OCI-LY1 (cell line): ENCODE measurements at regions not wholly inside any gene's neighbourhood (a gene's known extent, or its start where the extent isn't known, plus 50 kb on each side); places are given as distances from the start of the nearest gene placed in this dataset.

Experiments
- H2AFZ ChIP-seq: fragments of 200-600 bp; sonication (generic), shearing (Covaris generic); 2 replicates; pipeline ENCODE4 v1.6.0; 2014; ENCODE audit warnings: antibody characterized with exemption, mild to moderate bottlenecking, low read length
- H3F3A ChIP-seq: fragments of 200-600 bp; sonication (generic), shearing (Covaris generic); 2 replicates; pipeline ENCODE4 v1.6.0; 2014; ENCODE audit warnings: mild to moderate bottlenecking, antibody characterized with exemption, low read length, moderate library complexity; ENCODE audit not compliant: insufficient read depth
- H3K27ac ChIP-seq: fragments of 200-600 bp; sonication (generic); 2 replicates; pipeline ENCODE4 v1.5.1; 2014; ENCODE audit warnings: low read length, mixed run types, mild to moderate bottlenecking, low read depth; ENCODE audit not compliant: poor library complexity, severe bottlenecking
- H3K27me3 ChIP-seq: fragments of 200-600 bp; sonication (generic); 2 replicates; pipeline ENCODE4 v1.6.0; 2014; ENCODE audit warnings: antibody characterized with exemption, mild to moderate bottlenecking, low read length, moderate library complexity; ENCODE audit not compliant: insufficient read depth
- H3K36me3 ChIP-seq: fragments of 200-600 bp; sonication (generic); 2 replicates; pipeline ENCODE4 v1.6.1; 2014; ENCODE audit warnings: mild to moderate bottlenecking, antibody characterized with exemption, low read length, moderate library complexity, mixed read lengths; ENCODE audit not compliant: insufficient read depth
- H3K4me1 ChIP-seq: fragments of 200-600 bp; sonication (generic); 2 replicates; pipeline ENCODE4 v1.5.1; 2014; ENCODE audit warnings: mild to moderate bottlenecking, low read length, moderate library complexity; ENCODE audit not compliant: insufficient read depth, severe bottlenecking
- H3K4me2 ChIP-seq: fragments of 200-600 bp; sonication (generic), shearing (Covaris generic); 2 replicates; pipeline ENCODE4 v1.6.1; 2014; ENCODE audit warnings: low read length
- H3K4me3 ChIP-seq: fragments of 200-600 bp; sonication (generic); 2 replicates; pipeline ENCODE4 v1.5.1; 2014; ENCODE audit warnings: low read length, low read depth, mild to moderate bottlenecking, mixed read lengths; ENCODE audit not compliant: poor library complexity, severe bottlenecking
- H3K79me2 ChIP-seq: fragments of 200-600 bp; shearing (Covaris generic); 2 replicates; pipeline ENCODE4 v1.6.1; 2016; ENCODE audit warnings: mixed run types, low read length, mixed read lengths; ENCODE audit not compliant: insufficient read depth
- H3K9ac ChIP-seq: fragments of 200-600 bp; sonication (generic), shearing (Covaris generic); 2 replicates; pipeline ENCODE4 v1.6.1; 2014; ENCODE audit warnings: mild to moderate bottlenecking, low read length, mixed read lengths
- H3K9me2 ChIP-seq: fragments of 200-600 bp; sonication (generic), shearing (Covaris generic); 2 replicates; pipeline ENCODE4 v1.6.1; 2014; ENCODE audit warnings: low read depth, mild to moderate bottlenecking, low read length, mixed read lengths
- H3K9me3 ChIP-seq: fragments of 200-600 bp; shearing (Covaris generic); 2 replicates; pipeline ENCODE4 v1.6.1; 2014; ENCODE audit warnings: low read length, mixed read lengths
- H4K20me1 ChIP-seq: fragments of 200-600 bp; sonication (generic), shearing (Covaris generic); 2 replicates; pipeline ENCODE4 v1.6.0; 2016; ENCODE audit warnings: mild to moderate bottlenecking, low read length; ENCODE audit not compliant: insufficient read depth
- EZH2 ChIP-seq: fragments of 200-600 bp; sonication (generic), shearing (Covaris generic); IDR thresholded peaks from 2 replicates; pipeline ENCODE4 v1.8.0; 2017; ENCODE audit warnings: borderline replicate concordance, mixed run types, mild to moderate bottlenecking, antibody characterized with exemption, low read length, moderate library complexity, mixed read lengths
- TF ChIP-seq, protein P1 (sequence below): fragments of 200-600 bp; sonication (generic), shearing (Covaris generic); IDR thresholded peaks from 2 replicates; pipeline ENCODE4 v1.5.1; 2017; ENCODE audit warnings: mild to moderate bottlenecking, antibody characterized with exemption, low read length, moderate library complexity, mixed read lengths

DNA sequence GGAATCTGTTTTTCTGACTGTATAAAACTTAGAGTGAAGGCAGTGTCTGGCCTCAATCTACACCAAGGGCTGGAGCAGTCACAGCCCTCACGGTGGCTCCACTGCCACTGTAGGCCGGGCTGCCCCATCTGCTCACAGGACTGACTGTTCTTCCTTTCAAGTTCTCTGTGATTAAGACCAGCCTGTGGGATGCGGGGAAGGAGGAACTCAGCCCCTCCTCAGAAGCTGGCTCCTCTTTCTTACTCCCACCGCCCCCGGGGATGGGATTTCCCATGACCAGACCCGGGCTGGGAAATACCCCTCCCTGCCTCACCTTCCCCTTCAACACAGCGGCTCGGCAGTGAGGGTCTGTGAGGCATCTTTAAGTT is 106.0 kb downstream of the COPS8 start:
- no peak overlapping the region for H2AFZ ChIP-seq

DNA sequence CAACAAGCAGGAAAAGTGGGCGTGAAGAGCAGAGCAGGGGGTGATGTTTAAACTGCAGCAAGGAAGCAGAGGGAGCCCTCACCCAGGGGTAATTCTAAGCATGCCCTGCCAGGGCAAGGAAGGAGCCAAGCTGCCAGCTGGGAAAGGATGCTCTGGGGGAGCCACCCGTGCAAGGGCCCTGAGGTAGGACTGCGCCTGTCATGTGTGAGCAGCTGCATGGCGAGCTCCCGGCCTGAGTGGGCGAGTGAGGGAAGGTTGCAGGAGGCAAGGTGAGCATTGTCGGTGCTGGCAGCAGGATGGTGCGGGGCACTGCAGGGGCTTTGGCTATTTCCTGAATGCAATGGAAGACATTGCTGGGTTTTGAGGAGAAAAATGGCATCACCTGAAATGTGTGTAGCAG is 107.2 kb downstream of the COPS8 start:
- TF ChIP-seq EZH2, result no peak
- TF ChIP-seq, protein P1, sequence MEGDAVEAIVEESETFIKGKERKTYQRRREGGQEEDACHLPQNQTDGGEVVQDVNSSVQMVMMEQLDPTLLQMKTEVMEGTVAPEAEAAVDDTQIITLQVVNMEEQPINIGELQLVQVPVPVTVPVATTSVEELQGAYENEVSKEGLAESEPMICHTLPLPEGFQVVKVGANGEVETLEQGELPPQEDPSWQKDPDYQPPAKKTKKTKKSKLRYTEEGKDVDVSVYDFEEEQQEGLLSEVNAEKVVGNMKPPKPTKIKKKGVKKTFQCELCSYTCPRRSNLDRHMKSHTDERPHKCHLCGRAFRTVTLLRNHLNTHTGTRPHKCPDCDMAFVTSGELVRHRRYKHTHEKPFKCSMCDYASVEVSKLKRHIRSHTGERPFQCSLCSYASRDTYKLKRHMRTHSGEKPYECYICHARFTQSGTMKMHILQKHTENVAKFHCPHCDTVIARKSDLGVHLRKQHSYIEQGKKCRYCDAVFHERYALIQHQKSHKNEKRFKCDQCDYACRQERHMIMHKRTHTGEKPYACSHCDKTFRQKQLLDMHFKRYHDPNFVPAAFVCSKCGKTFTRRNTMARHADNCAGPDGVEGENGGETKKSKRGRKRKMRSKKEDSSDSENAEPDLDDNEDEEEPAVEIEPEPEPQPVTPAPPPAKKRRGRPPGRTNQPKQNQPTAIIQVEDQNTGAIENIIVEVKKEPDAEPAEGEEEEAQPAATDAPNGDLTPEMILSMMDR, result no peak
- Histone ChIP-seq H2AFZ (no peak overlapping the region), H3F3A (no peaks in the 10 kb centered on the region), H3K79me2 (no peaks in the 10 kb centered on the region), H3K36me3 (no peaks in the 10 kb centered on the region), H3K4me2 (no peak overlapping the region), H3K9ac (no peak overlapping the region), H4K20me1 (no peaks in the 10 kb centered on the region), H3K9me2 (no peaks in the 10 kb centered on the region), H3K27ac (no peak overlapping the region), H3K4me3 (no peak overlapping the region), H3K4me1 (no peaks in the 10 kb centered on the region), H3K27me3 (no peaks in the 10 kb centered on the region), H3K9me3 (no peaks in the 10 kb centered on the region)

More for the DNA sequence above, 106.0 kb downstream of the COPS8 start:
- TF ChIP-seq, protein P1, result no peak
- TF ChIP-seq EZH2, result no peak
- no peaks in the 10 kb centered on the region for H4K20me1 ChIP-seq
- H3K27me3 ChIP-seq, result no peaks in the 10 kb centered on the region
- no peak overlapping the region for H3K27ac ChIP-seq
- no peaks in the 10 kb centered on the region for H3K36me3 ChIP-seq
- no peaks in the 10 kb centered on the region for H3K79me2 ChIP-seq
- H3F3A ChIP-seq, result no peaks in the 10 kb centered on the region
- H3K9me2 ChIP-seq, result no peaks in the 10 kb centered on the region
- H3K4me3 ChIP-seq, result no peak overlapping the region
- no peak overlapping the region for H3K4me2 ChIP-seq
- H3K9me3 ChIP-seq, result no peaks in the 10 kb centered on the region
- H3K4me1 ChIP-seq, result no peaks in the 10 kb centered on the region
- H3K9ac ChIP-seq, result no peak overlapping the region

DNA sequence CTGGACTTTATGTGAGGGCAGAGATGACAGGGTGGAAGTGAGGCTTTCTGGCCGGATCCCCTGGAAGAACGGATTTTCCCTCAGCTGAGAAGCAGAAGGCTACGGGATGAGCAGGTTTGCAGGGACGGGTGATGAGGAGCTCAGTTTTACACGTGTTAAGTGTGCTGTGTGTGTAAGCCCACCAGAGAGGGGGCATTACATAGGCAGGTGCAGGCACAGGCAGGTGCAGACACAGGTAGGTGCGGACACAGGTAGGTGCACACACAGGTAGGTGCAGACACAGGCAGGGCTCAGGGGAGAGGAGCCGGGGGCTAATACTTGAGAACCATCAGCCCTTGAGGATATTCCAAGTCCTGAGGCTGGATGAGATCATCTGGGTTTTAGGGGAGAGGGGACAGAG is 107.7 kb downstream of the COPS8 start:
- Histone ChIP-seq H3K9ac (no peak overlapping the region), H2AFZ (no peak overlapping the region), H3K36me3 (no peaks in the 10 kb centered on the region), H3F3A (no peaks in the 10 kb centered on the region), H3K27ac (no peak overlapping the region), H3K9me2 (no peaks in the 10 kb centered on the region), H4K20me1 (no peaks in the 10 kb centered on the region), H3K79me2 (no peaks in the 10 kb centered on the region), H3K27me3 (no peaks in the 10 kb centered on the region), H3K4me3 (no peak overlapping the region), H3K9me3 (no peaks in the 10 kb centered on the region), H3K4me1 (no peaks in the 10 kb centered on the region), H3K4me2 (no peak overlapping the region)
- TF ChIP-seq EZH2, result no peak
- TF ChIP-seq, protein P1, result no peak
